ENCODE measurements at regions not wholly inside any gene's neighbourhood (a gene's known extent, or its start where the extent isn't known, plus 50 kb on each side); places are given as distances from the start of the nearest gene placed in this dataset.

GRCh38 chr16:48907906-48908634, 298.1 kb upstream of the N4BP1 start:
- ATAC-seq = no peak
- Mint-ChIP-seq H3K9me3 (no peaks in the 10 kb centered on the region), H3K4me1 (no peaks in the 10 kb centered on the region), H3K27ac (peak overlapping the region in 1 of 2 donors; percentile 44), H3K27me3 (no peaks in the 10 kb centered on the region), H3K4me3 (no peak overlapping the region)
- no peak for DNase-seq

DNA sequence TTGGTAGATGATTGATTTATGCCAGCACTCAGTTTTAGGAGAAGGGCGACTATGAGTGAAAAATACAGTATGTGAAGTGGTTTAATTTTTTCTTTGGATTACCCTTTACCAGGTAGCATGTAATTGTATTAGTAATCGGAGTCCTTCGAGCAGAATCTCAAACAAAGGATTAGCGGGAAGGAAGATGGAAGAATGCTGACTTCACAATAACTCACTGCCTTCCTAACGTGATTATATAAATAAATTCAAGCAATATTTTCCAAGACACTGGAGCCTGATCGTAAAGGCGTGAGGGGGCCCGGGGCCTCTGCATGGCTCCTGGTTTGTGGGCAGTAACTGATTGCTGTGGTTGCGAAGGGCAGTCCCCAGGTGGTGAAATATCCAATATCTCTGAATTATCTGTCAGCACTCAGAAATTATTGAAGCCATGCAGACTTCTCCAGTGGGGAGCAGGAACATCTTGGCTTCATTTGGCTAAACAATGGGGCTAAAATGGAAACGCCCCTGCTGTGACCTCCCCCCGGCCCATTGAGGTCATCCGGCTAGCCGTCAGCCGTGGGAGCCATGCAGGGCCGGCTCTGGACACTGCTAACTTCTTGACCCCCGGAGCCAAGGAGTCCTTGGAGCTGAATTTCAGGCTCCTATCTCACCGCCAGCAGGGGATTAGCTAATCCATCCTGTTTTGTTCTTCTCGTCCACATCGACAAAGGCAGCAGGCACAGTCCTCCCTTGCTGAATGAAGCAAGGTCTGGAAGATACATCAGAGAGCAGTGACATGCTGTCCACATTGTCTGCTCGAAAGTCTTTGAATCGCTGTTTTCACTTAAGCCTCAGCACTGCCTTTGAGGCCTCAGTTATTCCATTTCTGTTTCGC, 295.9 kb upstream of the N4BP1 start:
- Mint-ChIP-seq H3K4me3 (no peak overlapping the region), H3K27ac (no peak overlapping the region), H3K9me3 (no peaks in the 10 kb centered on the region), H3K4me1 (no peaks in the 10 kb centered on the region), H3K27me3 (no peaks in the 10 kb centered on the region)
- no peak for ATAC-seq
- no peak for DNase-seq

DNA sequence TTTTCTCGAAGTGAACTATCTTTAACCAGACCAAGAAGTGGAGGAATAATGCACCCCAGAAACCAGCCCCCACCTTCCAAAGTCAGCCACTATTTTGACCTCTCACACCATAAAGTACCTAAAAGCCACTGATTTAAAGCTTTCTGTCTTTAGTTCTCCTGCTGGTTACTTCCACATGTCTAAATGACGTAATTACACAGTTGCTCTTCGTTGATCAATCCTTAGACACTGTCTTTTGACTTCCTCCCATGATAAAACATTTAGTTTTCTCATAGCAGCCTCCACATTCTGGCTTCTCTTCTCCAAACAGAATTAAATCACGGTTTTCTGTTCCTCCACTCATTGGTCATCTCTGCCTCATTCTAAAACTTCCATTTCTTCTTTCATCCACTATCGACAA, 294.4 kb upstream of the N4BP1 start:
- no peaks in the 10 kb centered on the region for H3K4me1 Mint-ChIP-seq
- H3K27me3 Mint-ChIP-seq = no peaks in the 10 kb centered on the region
- no peak for DNase-seq
- H3K27ac Mint-ChIP-seq = no peak overlapping the region
- no peak overlapping the region for H3K4me3 Mint-ChIP-seq
- H3K9me3 Mint-ChIP-seq = no peaks in the 10 kb centered on the region
- ATAC-seq = no peak

GRCh38 chr16:48903039-48903438, 293.1 kb upstream of the N4BP1 start:
- no peaks in the 10 kb centered on the region for H3K4me1 Mint-ChIP-seq
- no peaks in the 10 kb centered on the region for H3K27me3 Mint-ChIP-seq
- DNase-seq (no peak), ATAC-seq (no peak)
- no peak overlapping the region for H3K4me3 Mint-ChIP-seq
- no peaks in the 10 kb centered on the region for H3K9me3 Mint-ChIP-seq
- no peak overlapping the region for H3K27ac Mint-ChIP-seq

DNA sequence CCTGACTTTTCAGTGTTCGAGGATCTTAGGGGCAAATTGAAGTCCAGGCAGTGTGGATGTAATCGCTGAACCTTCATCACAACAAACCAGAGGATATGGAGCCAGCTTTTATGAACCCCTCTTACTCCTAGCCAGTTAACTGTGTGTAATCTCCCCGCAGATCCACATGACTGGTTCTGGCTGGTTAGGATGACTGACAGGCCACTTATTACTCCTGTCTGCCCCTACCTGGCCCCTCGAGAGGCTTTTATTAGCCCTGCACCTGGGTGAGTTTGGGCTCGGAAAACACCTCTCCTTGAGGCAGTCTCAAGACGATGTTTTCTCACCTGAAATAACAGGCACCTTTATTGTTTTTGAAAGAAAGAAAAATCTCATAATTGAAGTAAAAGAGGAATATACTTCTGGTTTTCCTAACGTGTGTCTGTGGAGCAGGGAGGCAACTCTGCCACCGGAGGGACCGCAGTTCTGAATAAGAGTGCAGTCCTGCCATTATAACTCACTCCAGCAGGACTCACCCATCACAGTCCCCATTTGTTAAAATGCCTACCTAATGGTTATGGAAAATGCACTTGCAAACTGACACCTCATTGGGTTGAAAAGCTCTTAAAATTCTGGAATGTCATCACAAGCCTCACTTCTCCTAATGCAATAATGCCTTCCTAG, 291.9 kb upstream of the N4BP1 start:
- Mint-ChIP-seq H3K27me3 (no peaks in the 10 kb centered on the region), H3K27ac (no peak overlapping the region), H3K4me1 (no peaks in the 10 kb centered on the region), H3K9me3 (no peaks in the 10 kb centered on the region), H3K4me3 (no peak overlapping the region)
- no peak for DNase-seq
- ATAC-seq = no peak

GRCh38 chr16:48899500-48899899, 289.5 kb upstream of the N4BP1 start:
- Mint-ChIP-seq H3K27ac (no peak overlapping the region), H3K9me3 (peaks cover 0 to 4% of the 10 kb centered on the region in 2 donors), H3K4me3 (no peak overlapping the region), H3K27me3 (no peaks in the 10 kb centered on the region), H3K4me1 (no peaks in the 10 kb centered on the region)
- no peak for ATAC-seq
- DNase-seq = no peak

GRCh38 chr16:48897698-48898205, 287.8 kb upstream of the N4BP1 start:
- DNase-seq (no peak), ATAC-seq (no peak)
- H3K9me3 Mint-ChIP-seq = peaks cover 0 to 4% of the 10 kb centered on the region in 2 donors
- no peaks in the 10 kb centered on the region for H3K4me1 Mint-ChIP-seq
- H3K27me3 Mint-ChIP-seq = no peaks in the 10 kb centered on the region
- H3K27ac Mint-ChIP-seq = no peak overlapping the region
- H3K4me3 Mint-ChIP-seq = no peak overlapping the region

DNA sequence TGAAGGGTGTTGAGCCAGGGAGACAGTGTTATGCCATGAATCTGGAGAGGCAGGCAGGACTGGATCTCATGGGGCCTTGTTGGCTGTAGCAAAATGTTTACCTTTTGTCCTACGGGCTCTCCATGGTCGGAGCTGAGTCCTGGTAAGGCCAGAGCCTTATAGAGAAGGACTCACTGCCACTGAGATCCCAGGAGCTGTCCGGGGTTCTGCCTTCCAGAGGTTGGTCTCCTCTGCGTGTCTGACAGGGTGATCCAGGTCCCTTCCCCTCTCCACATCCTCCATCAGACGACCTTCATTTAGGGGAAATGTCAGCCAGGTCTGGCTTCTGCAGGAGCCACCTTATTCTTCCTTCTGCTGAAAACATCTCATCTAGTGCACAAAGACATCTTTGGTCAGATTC, 285.2 kb upstream of the N4BP1 start:
- DNase-seq (no peak), ATAC-seq (no peak)
- no peak overlapping the region for H3K4me3 Mint-ChIP-seq
- H3K27ac Mint-ChIP-seq = peak overlapping the region in 1 of 2 donors; percentile 24
- H3K27me3 Mint-ChIP-seq = no peaks in the 10 kb centered on the region
- H3K9me3 Mint-ChIP-seq = peaks cover 0 to 4% of the 10 kb centered on the region in 2 donors
- H3K4me1 Mint-ChIP-seq = no peaks in the 10 kb centered on the region

GRCh38 chr16:48892893-48893292, 282.9 kb upstream of the N4BP1 start:
- H3K4me1 Mint-ChIP-seq = no peaks in the 10 kb centered on the region

DNA sequence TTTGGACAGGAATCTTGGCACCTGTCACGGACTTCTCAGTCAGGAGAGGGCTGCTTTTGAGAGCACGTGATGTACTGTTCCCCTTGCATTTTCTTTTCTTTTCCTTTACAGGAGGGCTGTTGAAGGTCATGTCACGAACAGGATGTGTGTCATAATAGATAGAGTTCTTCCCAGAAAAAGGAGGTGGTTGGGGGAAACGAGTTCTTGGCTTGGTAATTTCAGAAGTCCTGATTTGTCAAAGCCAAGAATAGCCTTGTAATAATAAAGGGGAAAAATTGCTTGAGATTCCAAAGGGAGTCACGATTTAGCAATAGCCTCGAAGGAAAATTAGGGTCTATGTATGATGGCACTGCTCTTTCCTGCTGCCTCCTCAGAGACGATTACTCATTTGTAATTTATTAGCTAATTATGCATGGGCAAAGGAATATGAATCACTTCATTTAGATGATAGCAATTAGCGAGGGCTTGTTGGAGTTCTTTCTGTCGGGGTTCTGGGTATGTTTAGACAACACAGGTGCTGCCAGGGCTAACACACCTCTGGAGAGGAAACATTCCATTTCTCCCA, 277.7 kb upstream of the N4BP1 start:
- no peak overlapping the region for H3K27ac Mint-ChIP-seq
- no peaks in the 10 kb centered on the region for H3K4me1 Mint-ChIP-seq
- no peak for DNase-seq
- H3K9me3 Mint-ChIP-seq = peaks cover 0 to 6% of the 10 kb centered on the region in 2 donors
- H3K27me3 Mint-ChIP-seq = no peaks in the 10 kb centered on the region
- no peak overlapping the region for H3K4me3 Mint-ChIP-seq
- ATAC-seq = no peak

More at GRCh38 chr16:48892893-48893292, 282.9 kb upstream of the N4BP1 start:
- ATAC-seq = no peak
- Mint-ChIP-seq H3K4me3 (no peak overlapping the region), H3K9me3 (peaks cover 0 to 4% of the 10 kb centered on the region in 2 donors), H3K27ac (no peak overlapping the region), H3K27me3 (no peaks in the 10 kb centered on the region)
- DNase-seq = no peak

GRCh38 chr16:48885471-48885870, 275.5 kb upstream of the N4BP1 start:
- no peaks in the 10 kb centered on the region for H3K27me3 Mint-ChIP-seq
- H3K4me1 Mint-ChIP-seq = no peaks in the 10 kb centered on the region
- no peak overlapping the region for H3K27ac Mint-ChIP-seq
- H3K4me3 Mint-ChIP-seq = no peak overlapping the region
- H3K9me3 Mint-ChIP-seq = peaks cover 0 to 6% of the 10 kb centered on the region in 2 donors
- no peak for ATAC-seq
- DNase-seq = no peak

GRCh38 chr16:48881272-48881671, 271.3 kb upstream of the N4BP1 start:
- no peak for ATAC-seq
- Mint-ChIP-seq H3K27me3 (no peaks in the 10 kb centered on the region), H3K4me1 (no peaks in the 10 kb centered on the region), H3K4me3 (no peak overlapping the region), H3K27ac (no peak overlapping the region), H3K9me3 (peaks cover 0 to 6% of the 10 kb centered on the region in 2 donors)
- no peak for DNase-seq

DNA sequence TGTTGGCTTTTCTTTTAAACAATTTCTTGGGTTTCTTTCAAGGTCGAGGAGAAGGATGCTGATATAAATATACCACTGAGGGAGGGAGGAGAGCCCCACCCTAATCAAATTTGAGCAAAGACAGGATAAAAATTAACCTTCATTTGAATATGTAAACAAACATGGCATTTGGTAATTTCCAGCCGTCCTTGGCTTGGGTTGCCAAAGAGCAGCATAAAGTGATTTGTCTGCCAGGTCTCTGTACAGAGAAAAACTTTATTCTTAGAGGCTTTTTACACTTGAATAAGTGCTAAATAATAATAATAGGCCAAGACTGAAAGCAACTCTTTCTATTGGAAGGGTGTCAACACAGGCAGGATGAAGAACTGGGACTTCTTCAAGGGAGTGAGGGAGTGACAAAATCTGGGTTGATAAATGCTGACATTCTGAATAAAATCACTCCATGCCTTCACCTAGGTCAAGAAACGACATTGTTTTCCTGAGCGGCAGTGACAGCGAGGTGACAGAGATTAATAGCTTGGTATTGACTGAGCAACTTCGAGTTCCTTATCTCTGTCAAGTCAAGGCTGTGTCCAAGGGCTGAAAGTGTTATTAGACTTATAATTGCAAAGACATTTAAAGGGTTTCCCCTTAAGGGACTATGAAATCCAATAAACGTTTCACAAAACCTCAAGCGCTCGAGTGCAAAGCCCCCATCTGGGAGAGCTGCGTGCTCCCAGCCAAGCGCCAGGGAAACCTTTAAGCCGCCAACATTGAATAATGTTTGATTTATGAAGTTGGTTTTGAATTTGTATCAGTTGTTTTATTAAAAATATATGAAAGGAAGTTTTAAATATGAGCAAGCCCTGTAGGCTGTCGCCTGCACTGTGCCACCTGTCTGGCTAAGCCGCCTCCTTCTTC, 269.5 kb upstream of the N4BP1 start:
- Mint-ChIP-seq H3K27ac (no peak overlapping the region), H3K4me1 (no peaks in the 10 kb centered on the region), H3K27me3 (no peaks in the 10 kb centered on the region), H3K9me3 (peaks cover 0 to 6% of the 10 kb centered on the region in 2 donors), H3K4me3 (no peak overlapping the region)
- ATAC-seq (no peak), DNase-seq (no peak)

GRCh38 chr16:48877946-48878345, 268.0 kb upstream of the N4BP1 start:
- H3K4me1 Mint-ChIP-seq = no peaks in the 10 kb centered on the region
- H3K4me3 Mint-ChIP-seq = no peak overlapping the region
- no peaks in the 10 kb centered on the region for H3K9me3 Mint-ChIP-seq
- no peak for ATAC-seq
- no peak for DNase-seq
- no peak overlapping the region for H3K27ac Mint-ChIP-seq
- no peaks in the 10 kb centered on the region for H3K27me3 Mint-ChIP-seq

DNA sequence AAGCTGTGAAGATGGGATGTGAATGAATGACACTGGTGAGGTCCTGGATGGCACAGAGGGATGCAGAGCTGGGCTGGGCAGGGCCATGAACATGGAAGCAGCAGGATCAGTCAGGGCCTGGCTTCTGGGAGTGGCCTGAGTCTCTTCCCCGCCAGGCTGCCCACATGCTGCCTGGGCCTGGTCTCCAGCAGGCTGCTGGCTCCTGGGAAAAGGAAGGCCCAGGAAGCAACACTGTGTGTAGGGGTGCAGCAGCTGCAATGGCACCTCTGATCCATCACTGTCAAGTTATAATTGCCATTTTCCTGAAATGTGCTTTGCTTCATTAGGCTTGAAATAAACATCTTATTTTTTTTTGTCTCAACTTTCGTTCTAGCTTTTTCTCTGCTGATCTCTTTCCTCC, 260.2 kb upstream of the N4BP1 start:
- ATAC-seq = no peak
- H3K27ac Mint-ChIP-seq = no peak overlapping the region
- no peaks in the 10 kb centered on the region for H3K4me1 Mint-ChIP-seq
- no peak overlapping the region for H3K4me3 Mint-ChIP-seq
- H3K27me3 Mint-ChIP-seq = no peaks in the 10 kb centered on the region
- peaks cover 6 to 13% of the 10 kb centered on the region in 2 donors for H3K9me3 Mint-ChIP-seq
- no peak for DNase-seq
